ENCODE measurements at regions not wholly inside any gene's neighbourhood (a gene's known extent, or its start where the extent isn't known, plus 50 kb on each side); places are given as distances from the start of the nearest gene placed in this dataset.

DNA sequence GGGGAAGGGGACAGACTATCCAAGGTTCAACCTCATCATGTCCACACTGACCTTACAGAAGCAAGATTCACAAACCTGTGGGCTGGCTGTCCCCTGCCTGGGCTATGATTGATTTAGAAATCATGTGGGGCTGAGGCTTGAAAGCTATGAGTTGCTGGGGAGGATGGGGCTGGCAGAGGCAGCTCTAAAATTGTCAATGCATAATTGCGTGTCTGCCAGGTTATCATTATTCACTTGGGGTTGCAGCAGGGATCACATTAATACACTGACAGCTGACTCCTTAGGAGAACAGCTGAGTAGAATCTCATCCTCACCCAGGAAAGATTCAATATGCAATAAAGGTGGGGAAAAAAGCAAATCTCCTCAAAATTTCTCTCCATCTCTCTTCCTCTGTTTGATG, 866.3 kb downstream of the CCSER2 start:
- TF ChIP-seq, protein P1, sequence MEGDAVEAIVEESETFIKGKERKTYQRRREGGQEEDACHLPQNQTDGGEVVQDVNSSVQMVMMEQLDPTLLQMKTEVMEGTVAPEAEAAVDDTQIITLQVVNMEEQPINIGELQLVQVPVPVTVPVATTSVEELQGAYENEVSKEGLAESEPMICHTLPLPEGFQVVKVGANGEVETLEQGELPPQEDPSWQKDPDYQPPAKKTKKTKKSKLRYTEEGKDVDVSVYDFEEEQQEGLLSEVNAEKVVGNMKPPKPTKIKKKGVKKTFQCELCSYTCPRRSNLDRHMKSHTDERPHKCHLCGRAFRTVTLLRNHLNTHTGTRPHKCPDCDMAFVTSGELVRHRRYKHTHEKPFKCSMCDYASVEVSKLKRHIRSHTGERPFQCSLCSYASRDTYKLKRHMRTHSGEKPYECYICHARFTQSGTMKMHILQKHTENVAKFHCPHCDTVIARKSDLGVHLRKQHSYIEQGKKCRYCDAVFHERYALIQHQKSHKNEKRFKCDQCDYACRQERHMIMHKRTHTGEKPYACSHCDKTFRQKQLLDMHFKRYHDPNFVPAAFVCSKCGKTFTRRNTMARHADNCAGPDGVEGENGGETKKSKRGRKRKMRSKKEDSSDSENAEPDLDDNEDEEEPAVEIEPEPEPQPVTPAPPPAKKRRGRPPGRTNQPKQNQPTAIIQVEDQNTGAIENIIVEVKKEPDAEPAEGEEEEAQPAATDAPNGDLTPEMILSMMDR (IDR thresholded peaks at IDR 0.05 in 4 of 5, conservative IDR thresholded peaks at IDR 0.05 in 1 of 5), result no peak
- TF ChIP-seq POLR2A (IDR thresholded peaks at IDR 0.05), result no peak
